GM18909 (cell line): ENCODE measurements at regions not wholly inside any gene's neighbourhood (a gene's known extent, or its start where the extent isn't known, plus 50 kb on each side); places are given as distances from the start of the nearest gene placed in this dataset.

Source experiments
- ATAC-seq: cut with Tn5 transposase; IDR thresholded peaks from one replicate; pipeline ENCODE4 v1.9.1; 2021; ENCODE audit warnings: mild to moderate bottlenecking; ENCODE audit not compliant: unreplicated experiment, poor library complexity

GRCh38 chr3:117411971-117412370 is 702.4 kb downstream of the TUSC7 start:
- ATAC-seq, result no peak

GRCh38 chr3:117417411-117417810 is 707.8 kb downstream of the TUSC7 start:
- ATAC-seq, result no peak

GRCh38 chr3:117427081-117427480 is 717.5 kb downstream of the TUSC7 start:
- no peak for ATAC-seq

GRCh38 chr3:117433427-117433826 is 723.8 kb downstream of the TUSC7 start:
- no peak for ATAC-seq

GRCh38 chr3:117434661-117435412 is 725.3 kb downstream of the TUSC7 start:
- no peak for ATAC-seq

GRCh38 chr3:117435506-117435905 is 725.9 kb downstream of the TUSC7 start:
- ATAC-seq, result no peak

GRCh38 chr3:117439812-117440211 is 730.2 kb downstream of the TUSC7 start:
- no peak for ATAC-seq

DNA sequence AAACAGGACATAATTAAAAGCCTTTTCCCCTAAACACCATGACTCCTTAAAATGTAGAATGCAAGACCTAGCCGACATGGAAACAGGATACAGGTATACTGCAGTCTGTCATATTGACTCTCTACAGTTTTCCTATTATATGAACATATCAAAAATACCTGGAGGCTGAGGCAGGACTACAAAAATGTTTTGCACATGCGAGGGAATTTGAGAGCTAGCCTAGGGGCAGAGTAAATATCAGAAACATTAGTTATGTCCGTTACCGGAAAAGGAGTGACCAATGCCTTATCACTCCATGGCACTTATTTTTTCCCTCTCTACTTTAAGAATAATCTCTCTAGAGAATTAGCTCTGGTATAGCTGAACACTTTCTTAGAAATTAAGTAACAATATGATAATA is 732.3 kb downstream of the TUSC7 start:
- ATAC-seq, result no peak

- no peak for ATAC-seq
These were observed 733.0 kb downstream of the TUSC7 start for GRCh38 chr3:117442566-117442965.

GRCh38 chr3:117443014-117443413 is 733.4 kb downstream of the TUSC7 start:
- no peak for ATAC-seq

DNA sequence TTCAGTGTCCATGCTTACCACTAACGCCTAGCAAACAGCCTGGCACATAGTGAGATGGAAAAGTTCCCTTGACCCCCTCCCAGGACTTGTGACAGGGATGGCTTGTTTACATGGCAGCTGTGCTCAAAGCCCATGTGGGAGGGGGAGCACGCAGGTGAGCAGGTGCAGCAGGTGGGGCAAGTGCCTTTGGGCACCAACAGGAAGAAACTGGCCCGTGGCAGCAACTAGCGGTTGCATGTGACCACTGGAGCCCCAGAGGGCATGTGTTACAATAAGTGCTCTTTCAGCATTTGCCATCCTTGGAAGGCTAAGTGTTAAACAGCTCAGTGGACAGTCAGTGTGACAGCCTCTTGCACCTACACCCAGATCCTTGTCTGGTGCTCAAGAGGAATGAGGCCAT is 734.6 kb downstream of the TUSC7 start:
- no peak for ATAC-seq

GRCh38 chr3:117447419-117447818 is 737.8 kb downstream of the TUSC7 start:
- ATAC-seq, result no peak

DNA sequence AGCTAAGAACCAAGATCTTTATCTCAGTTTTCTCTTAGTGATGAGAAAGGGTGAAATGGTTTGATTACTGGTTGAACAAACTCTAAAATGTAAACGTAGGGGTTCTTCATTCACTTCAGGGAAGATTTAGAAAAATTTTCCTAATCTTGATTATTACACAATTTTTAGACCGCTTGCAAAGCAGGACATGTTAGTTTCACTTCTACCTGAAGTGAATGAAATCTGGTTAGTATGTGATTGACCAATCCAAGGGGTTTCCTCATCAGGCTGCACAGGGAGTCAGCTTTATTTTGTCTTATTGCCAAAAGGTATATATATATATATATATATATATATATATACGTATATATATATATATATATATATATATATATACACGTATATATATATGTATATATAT is 740.4 kb downstream of the TUSC7 start:
- ATAC-seq, result no peak

- peak; percentile 50 for ATAC-seq
These were observed 744.7 kb downstream of the TUSC7 start for GRCh38 chr3:117454254-117454653.

GRCh38 chr3:117454908-117455307 is 745.3 kb downstream of the TUSC7 start:
- ATAC-seq, result no peak

GRCh38 chr3:117455782-117456181 is 746.2 kb downstream of the TUSC7 start:
- no peak for ATAC-seq

GRCh38 chr3:117463276-117464115 is 753.9 kb downstream of the TUSC7 start:
- ATAC-seq, result no peak

- ATAC-seq, result no peak
These were observed 762.3 kb downstream of the TUSC7 start for GRCh38 chr3:117471831-117472230.

DNA sequence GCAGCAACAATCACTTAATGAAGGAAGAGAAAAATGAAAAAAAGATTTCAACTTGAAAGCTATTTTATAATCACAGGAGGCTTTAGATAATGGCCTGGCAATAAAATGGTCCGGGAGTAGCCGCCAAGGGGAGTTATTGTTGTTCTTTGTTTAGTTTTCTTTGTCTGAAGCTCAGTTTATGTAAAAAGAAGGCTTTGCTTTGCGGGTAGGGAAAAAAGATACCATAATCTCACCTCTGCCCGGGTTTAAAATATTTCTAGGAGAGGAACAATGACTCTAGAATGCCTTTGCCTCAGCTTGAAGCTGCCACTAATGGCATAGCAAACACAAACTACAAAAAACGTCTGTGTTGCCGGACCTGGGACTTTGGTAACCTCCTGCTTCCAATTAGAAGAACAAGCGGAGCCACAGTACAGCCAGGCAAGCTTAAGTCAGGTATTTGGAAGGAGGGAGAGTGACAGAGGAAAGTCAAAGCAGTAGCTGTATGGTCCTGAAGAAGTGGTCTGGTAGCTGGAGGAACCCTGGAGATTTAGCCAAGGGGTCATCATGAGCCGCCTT is 764.5 kb downstream of the TUSC7 start:
- no peak for ATAC-seq

GRCh38 chr3:117476572-117476971 is 767.0 kb downstream of the TUSC7 start:
- no peak for ATAC-seq

DNA sequence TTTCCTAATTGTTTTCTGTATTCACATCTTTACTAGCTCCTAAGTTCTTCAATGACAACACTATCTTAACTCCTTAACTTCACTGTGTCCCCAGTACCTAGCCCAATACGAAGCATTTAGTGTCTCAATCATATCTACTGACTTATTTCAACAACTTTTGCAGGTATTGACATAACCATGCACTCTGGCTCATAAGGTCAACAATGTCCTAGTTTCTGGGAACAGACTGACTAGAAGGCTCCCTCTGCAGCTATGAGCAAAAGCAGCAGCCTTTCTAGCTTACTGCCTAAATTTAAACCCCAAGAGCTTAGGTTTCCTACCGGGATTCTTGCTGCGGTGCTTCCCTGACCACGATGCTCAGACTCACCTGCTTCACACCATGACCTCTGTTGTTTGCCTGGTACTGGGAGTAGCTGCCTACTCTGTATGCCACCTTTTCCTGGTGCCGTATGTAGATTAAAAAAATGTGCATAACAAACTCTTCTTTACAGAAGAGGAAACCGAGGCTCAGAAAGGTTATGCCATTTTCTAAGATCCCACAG is 767.7 kb downstream of the TUSC7 start:
- no peak for ATAC-seq
